ENCODE measurements at regions not wholly inside any gene's neighbourhood (a gene's known extent, or its start where the extent isn't known, plus 50 kb on each side); places are given as distances from the start of the nearest gene placed in this dataset.

DNA sequence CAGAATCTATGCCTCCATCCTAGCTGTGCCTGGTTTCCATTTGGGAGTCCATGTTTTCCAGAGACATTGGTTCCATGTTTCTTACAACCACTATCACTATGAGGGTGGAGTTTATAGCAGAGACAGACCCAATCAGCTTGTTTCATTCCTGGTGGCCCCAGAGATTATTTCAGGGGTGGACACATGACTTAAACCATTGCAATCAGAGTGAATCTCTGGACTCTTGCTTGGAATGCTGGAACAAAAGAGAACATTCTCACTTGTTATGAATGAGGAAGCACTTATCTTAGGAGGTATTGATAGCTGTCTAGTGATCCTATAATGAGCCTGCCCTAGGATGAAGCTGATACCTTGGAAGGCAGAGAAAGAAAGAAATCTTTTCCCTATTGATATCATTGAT lies 250.3 kb downstream of the ATG4C start:
- H3K9ac ChIP-seq (ENCODE audit: control insufficient read depth, extremely low read depth, insufficient read depth, low read length), result no peak overlapping the region
- no peak overlapping the region for H3K4me3 ChIP-seq (ENCODE audit: control insufficient read depth in 2 of 3, extremely low read depth in 1 of 3, insufficient read depth in 2 of 3, low read depth in 1 of 3, low read length in 3 of 3)
- H3K27me3 ChIP-seq (ENCODE audit: control insufficient read depth, extremely low read depth, insufficient read depth, low read length), result no peaks in the 10 kb centered on the region
- H2AFZ ChIP-seq (ENCODE audit: control insufficient read depth, low read length), result no peak overlapping the region
- TF ChIP-seq, protein P1, sequence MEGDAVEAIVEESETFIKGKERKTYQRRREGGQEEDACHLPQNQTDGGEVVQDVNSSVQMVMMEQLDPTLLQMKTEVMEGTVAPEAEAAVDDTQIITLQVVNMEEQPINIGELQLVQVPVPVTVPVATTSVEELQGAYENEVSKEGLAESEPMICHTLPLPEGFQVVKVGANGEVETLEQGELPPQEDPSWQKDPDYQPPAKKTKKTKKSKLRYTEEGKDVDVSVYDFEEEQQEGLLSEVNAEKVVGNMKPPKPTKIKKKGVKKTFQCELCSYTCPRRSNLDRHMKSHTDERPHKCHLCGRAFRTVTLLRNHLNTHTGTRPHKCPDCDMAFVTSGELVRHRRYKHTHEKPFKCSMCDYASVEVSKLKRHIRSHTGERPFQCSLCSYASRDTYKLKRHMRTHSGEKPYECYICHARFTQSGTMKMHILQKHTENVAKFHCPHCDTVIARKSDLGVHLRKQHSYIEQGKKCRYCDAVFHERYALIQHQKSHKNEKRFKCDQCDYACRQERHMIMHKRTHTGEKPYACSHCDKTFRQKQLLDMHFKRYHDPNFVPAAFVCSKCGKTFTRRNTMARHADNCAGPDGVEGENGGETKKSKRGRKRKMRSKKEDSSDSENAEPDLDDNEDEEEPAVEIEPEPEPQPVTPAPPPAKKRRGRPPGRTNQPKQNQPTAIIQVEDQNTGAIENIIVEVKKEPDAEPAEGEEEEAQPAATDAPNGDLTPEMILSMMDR (optimal IDR thresholded peaks at IDR 0.05 in 1 of 3, IDR thresholded peaks at IDR 0.05 in 1 of 3, conservative IDR thresholded peaks at IDR 0.05 in 1 of 3; ENCODE audit: extremely low read depth in 1 of 3, insufficient read depth in 2 of 3, low read length in 3 of 3), result no peak
- TF ChIP-seq EZH2 (IDR thresholded peaks at IDR 0.05; ENCODE audit: low read length), result no peak
- H3K9me3 ChIP-seq (ENCODE audit: control insufficient read depth, low read depth, low read length), result no peaks in the 10 kb centered on the region
- FAIRE-seq (no peak), DNase-seq (ENCODE audit: low read depth, low spot score) (no peak)
- no peaks in the 10 kb centered on the region for H3K36me3 ChIP-seq (ENCODE audit: control insufficient read depth in 2 of 2, extremely low read depth in 1 of 2, insufficient read depth in 2 of 2, low read length in 2 of 2)
- H3K27ac ChIP-seq (ENCODE audit: control insufficient read depth, insufficient read depth, low read length), result no peak overlapping the region
- no peaks in the 10 kb centered on the region for H3K9me1 ChIP-seq (ENCODE audit: control insufficient read depth, extremely low read depth, insufficient read depth, low read length)
- no peaks in the 10 kb centered on the region for H4K20me1 ChIP-seq (ENCODE audit: control insufficient read depth, extremely low read depth, insufficient read depth, low read length)
- H3K4me1 ChIP-seq (ENCODE audit: control insufficient read depth, extremely low read depth, insufficient read depth, low read length), result no peaks in the 10 kb centered on the region
- dilution Hi-C loops (cut with MboI; ENCODE audit: extremely low pct_ligation_motif_present, low sequenced_read_pairs), result no loop called here
- no peak overlapping the region for H3K4me2 ChIP-seq (ENCODE audit: control insufficient read depth, extremely low read depth, insufficient read depth, low read depth, low read length)
- no peaks in the 10 kb centered on the region for H3K79me2 ChIP-seq (ENCODE audit: control insufficient read depth, insufficient read depth, low read length)

DNA sequence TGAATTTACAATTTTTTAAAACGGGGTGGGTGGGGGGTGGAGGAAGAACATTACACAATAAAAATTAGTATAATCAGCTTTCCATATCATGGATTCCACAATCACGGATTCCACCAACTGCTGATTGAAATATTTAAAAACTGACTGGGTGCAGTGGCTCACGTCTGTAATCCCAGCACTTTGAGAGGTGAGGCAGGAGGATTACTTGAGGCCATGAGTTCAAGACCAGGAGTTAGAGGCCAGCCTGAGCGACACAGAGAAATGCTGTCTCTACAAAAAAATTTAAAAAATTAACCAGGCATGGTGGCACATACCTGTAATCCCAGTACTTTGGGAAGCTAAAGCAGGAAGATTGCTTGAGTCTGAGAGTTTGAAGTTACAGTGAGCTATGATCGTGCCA lies 254.7 kb downstream of the ATG4C start:
- Histone ChIP-seq H3K4me1 (ENCODE audit: control insufficient read depth, extremely low read depth, insufficient read depth, low read length) (no peaks in the 10 kb centered on the region), H3K9me3 (ENCODE audit: control insufficient read depth, low read depth, low read length) (no peaks in the 10 kb centered on the region), H4K20me1 (ENCODE audit: control insufficient read depth, extremely low read depth, insufficient read depth, low read length) (no peaks in the 10 kb centered on the region), H3K27ac (ENCODE audit: control insufficient read depth, insufficient read depth, low read length) (no peak overlapping the region), H3K79me2 (ENCODE audit: control insufficient read depth, insufficient read depth, low read length) (no peaks in the 10 kb centered on the region), H3K27me3 (ENCODE audit: control insufficient read depth, extremely low read depth, insufficient read depth, low read length) (no peaks in the 10 kb centered on the region), H3K9me1 (ENCODE audit: control insufficient read depth, extremely low read depth, insufficient read depth, low read length) (no peaks in the 10 kb centered on the region), H3K4me2 (ENCODE audit: control insufficient read depth, extremely low read depth, insufficient read depth, low read depth, low read length) (no peak overlapping the region), H2AFZ (ENCODE audit: control insufficient read depth, low read length) (no peak overlapping the region), H3K4me3 (ENCODE audit: control insufficient read depth in 2 of 3, extremely low read depth in 1 of 3, insufficient read depth in 2 of 3, low read depth in 1 of 3, low read length in 3 of 3) (no peak overlapping the region), H3K9ac (ENCODE audit: control insufficient read depth, extremely low read depth, insufficient read depth, low read length) (no peak overlapping the region), H3K36me3 (ENCODE audit: control insufficient read depth in 2 of 2, extremely low read depth in 1 of 2, insufficient read depth in 2 of 2, low read length in 2 of 2) (no peaks in the 10 kb centered on the region)
- TF ChIP-seq, protein P1 (optimal IDR thresholded peaks at IDR 0.05 in 1 of 3, IDR thresholded peaks at IDR 0.05 in 1 of 3, conservative IDR thresholded peaks at IDR 0.05 in 1 of 3; ENCODE audit: extremely low read depth in 1 of 3, insufficient read depth in 2 of 3, low read length in 3 of 3), result no peak
- no peak for TF ChIP-seq EZH2 (IDR thresholded peaks at IDR 0.05; ENCODE audit: low read length)
- dilution Hi-C loops (cut with MboI; ENCODE audit: extremely low pct_ligation_motif_present, low sequenced_read_pairs), result no loop called here
- no peak for DNase-seq (ENCODE audit: low read depth, low spot score)
- no peak for FAIRE-seq

Measured in keratinocyte (primary cell).